Glomerular visceral epithelial cell (primary cell): ENCODE measurements at regions not wholly inside any gene's neighbourhood (a gene's known extent, or its start where the extent isn't known, plus 50 kb on each side); places are given as distances from the start of the nearest gene placed in this dataset.

ENCODE experiments used
- DNase-seq: peaks from one replicate; pipeline ENCODE4 v3.0.0-alpha.2; 2016; ENCODE audit errors: extremely low spot score

DNA sequence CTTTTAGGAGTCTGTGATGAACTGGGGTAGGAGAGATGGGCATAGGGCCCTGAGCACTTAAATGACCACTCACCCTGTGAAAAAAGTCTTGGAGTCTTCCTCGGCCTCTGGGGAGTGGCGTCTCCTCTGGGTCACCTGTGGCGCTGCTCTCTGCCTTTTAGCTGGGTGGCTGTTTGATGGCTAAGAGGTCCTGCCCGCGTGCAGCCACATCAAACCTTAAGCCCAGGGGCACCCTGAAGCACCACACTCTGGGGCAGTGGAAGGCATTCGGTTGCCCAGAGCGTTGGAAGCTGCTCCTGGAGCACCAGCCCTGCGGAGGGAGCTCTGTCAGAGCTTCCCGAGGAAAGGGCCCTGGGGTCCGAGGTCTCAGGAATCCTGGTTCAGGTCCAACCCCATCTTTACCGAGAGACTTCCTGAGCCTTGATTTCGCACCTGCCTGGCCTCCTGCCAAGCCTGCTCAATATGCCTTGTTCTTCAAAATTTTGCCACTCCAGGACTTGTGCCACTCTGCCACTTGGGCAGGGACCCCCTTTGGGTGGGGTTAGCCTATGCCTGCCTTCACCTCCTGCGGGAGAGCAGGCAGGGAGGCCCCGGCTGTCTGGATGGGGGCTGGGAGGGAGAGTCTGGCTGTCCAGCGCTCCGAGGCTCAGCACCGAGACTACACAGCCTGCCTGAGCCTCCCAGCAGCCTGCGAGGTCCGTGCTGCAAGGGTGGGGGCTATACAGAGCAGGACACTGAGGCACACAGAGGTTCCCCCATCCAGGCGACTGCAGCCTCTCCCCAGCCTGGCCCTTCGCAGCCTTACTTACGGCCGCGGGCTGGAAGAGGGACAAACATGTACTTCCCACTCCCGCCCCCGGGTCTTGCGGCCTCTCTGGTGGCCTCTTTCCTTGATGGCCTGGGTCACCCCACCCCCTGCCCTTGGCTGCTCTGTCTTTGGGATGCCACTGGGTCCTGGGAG is 63.4 kb upstream of the RNU6ATAC start:
- no peak for DNase-seq

- no peak for DNase-seq
Measured at GRCh38 chr9:134228649-134229048, 64.3 kb upstream of the RNU6ATAC start.

DNA sequence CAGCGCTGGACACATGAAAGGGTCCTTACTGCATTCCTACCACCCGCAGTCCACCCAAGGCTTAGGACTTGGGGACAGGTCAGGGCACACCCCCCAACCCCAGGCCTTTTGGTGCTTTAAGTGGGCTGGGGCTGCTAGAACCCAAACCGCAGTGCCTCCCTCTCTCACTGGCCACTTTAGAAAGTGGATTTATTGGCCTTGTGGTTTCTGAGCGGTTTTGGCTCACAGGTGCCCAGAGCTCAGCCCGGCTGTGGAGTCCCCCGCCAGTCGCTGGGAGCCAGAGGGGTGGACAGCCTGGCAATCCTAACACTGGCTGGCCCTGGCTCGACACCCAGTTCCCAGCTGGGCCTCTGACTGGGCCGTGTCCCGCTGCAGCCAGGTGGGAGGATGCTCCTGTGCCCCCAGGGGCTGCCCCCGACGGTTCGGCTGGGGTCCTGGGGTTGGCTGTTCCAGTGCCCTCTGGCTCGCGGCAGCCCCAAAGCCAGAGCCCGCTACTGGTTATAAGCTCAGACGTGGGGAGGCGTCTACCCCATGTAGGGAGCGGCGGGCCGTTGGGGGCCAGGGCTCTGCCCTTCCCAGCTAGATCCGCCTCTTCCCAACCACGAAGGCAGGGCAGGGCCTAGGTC is 65.2 kb upstream of the RNU6ATAC start:
- DNase-seq, result no peak

DNA sequence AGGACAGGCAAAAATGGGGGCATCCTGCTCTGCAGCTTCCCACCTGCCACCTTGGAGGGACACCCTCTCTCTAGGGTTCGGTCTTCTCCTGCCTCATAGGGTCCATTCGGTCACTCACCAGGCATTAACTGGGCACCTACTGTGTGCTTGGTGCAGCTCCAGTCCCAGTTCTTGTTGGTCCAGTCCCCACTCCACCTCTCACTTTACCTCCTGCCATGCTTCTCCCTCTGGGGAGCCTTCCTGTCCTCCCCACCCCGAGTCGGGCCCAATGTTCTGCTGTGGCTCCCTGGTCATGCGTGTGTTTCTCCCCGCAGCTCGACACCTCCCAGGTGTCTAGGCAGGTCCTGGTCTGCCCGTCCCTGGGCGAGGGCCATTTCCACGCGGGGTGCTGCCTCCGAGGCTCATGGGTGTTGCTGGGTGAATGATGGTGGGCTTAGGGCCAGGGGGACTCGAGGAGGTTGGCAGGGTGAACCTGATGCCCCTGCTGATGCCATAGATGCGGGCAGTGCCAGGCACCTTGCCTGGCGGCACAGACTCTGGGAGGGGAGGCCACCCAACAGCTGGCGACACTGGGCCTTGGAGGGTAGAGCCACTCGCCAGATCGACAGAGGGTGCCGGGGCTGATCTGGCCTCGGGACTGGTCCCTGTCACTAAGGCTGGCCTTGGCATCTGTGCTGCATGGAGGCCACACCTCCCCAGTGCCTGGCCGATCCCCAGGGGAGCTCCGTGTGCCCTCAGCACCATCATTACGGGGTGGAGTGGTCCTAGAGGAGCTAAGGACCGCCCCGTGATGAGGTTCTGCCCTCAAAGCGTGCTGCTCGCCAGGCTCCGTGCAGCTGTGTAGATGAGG is 66.0 kb upstream of the RNU6ATAC start:
- DNase-seq, result no peak

- no peak for DNase-seq
Measured at GRCh38 chr9:134230942-134231325, 66.6 kb upstream of the RNU6ATAC start.

DNA sequence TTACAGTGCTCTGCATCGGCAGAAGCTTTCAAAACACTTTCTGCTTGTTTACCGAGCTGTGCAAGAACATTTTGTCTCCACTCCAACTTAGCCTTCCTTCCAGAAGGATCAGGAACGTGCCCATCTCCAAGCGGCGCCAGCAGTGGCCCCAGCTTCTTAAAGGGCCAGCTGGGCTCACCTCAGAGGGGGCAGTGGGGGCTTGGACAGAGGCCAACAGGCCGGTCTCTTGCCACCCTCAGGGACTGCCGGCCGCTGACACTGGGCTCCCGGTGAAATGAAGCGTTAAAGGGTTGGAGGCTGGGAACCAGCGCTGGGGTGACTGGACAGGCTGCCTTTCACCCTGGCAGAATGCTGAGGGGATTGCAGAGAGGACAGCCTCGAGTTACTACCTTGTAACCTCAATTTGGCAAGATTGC is 67.0 kb upstream of the RNU6ATAC start:
- peak; percentile 13 for DNase-seq

- no peak for DNase-seq
Measured at GRCh38 chr9:134231767-134232166, 67.4 kb upstream of the RNU6ATAC start.

DNA sequence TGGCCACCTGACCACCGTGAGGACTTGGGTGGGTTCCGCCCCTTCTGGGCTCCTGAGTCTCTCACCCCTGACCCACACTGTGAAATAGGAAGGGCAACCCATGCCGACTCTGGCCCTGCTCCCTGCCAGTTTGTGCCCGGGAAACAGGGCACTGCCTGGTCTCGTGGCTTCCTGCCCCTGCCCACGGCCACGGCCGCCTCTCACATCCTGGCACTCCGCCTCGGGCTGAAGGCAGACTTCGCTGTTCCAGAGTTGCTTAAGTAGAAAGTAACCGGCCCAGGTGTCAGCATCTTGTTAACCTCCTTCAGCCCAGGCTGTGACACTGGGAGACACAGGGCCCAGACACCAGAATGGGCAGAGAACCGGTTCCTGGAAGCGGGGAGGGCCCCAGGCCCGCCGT is 68.7 kb upstream of the RNU6ATAC start:
- no peak for DNase-seq

- DNase-seq, result no peak
Measured at GRCh38 chr9:134234001-134234660, 69.8 kb upstream of the RNU6ATAC start.

- DNase-seq, result no peak
Measured at GRCh38 chr9:134234687-134235359, 70.5 kb upstream of the RNU6ATAC start.

- DNase-seq, result no peak
Measured at GRCh38 chr9:134235366-134235765, 71.0 kb upstream of the RNU6ATAC start.

DNA sequence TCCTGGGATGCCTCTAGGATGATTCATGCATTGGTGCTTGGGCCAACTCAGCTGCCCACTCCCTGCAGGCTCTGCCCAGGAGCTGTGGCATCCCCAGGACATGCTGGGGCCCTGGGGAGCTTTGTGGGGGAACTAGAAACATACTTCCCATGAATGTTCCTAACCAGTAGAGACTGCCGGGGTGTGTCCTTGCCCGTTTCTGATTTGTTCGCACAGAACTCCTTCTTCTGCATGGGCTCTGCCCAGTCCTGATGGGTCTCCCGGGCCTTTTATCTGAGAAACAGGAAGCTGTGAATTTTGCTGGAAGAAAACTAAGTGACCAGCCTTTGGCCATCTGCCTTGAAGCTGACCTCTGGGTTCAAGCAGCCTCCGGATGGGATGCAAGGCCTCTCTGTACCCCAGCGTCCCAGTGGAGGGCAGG is 71.6 kb upstream of the RNU6ATAC start:
- no peak for DNase-seq

DNA sequence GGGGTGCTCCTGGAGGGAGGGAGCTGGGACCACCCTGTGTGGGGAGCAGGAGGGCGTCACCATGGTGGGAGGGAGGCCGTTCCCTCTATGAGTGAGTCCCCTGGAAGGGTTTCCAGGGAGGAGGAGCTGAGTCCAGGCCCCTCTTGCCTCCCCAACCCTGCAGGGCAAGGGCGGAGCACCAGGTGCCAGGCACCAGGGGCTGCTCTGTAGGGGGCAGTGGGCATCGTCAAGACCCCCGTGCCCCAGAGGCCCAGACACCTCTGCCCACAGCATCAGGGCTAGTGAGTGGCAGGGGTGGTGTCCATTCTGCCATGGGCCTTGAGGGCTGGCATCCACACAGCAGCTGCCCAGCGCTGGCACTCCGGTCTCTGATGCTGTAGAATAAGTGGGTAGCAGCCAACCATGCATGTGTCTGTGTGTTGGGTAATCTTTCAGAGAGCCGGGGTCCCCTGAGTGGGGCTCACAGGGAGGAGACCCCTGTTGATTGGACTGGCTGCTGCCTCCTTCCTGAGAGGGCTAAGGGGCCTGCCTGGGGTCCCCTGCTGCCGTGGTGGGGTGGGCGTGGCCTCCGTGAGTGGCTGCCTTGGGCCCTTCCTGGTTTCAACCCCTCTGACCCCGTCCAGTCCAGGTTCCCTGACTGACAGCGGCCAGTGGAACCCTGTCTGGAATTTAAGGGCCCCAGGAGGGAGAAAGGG is 72.7 kb upstream of the RNU6ATAC start:
- DNase-seq, result no peak

DNA sequence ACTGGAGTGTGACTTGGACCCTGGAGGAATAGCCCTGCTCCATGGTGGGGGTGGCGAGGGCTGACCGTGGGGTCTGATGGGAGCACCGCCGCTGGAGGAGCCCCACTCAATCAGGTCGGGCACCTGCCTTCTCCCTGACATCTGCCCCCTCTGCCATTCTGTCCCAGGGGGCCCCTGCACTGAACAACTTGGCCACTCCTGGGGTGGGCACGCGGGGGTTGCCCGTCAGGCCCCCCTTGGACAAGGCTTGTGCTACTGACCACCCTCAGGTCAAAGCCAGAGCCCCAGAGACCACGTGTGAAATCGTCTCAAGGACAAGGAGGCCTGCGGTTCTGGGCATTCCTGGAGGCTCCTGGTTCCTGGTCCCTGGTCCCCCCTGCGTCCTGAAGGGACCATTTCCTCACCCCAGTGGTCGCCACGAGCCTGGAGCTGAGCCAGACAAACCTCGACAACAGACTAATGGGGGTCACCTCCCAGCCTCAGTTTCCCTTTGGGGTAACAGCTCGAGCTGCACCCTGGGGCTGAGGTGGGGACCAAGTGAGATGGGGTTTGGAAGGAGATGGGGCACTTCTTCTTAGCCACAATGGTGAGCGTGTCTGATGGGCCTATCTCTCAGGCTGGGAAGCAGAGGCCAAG is 73.4 kb upstream of the RNU6ATAC start:
- no peak for DNase-seq

- no peak for DNase-seq
Measured at GRCh38 chr9:134239130-134239903, 75.0 kb upstream of the RNU6ATAC start.

GRCh38 chr9:134239939-134240338 is 75.6 kb upstream of the RNU6ATAC start:
- DNase-seq, result no peak

GRCh38 chr9:134240361-134240760 is 76.0 kb upstream of the RNU6ATAC start:
- DNase-seq, result no peak

DNA sequence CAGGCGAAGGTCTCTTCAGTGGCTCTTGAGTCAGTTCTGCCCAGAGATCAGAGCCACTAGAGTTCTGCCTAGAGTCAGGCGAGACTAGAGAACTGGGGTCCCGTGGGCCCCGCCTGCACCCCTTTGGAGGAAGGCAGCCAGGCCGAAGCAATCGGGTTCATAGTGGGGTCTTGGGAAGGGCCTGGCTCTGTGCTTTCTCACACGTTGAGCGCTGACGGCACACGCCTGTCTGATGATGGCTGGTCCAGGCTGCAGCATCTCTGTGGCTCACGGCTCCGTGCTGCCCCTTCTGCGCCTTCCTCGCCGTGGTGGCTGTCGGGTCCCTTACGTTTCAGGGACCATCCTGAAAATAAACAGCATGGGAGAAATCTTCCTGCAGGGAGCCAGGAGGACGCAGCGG is 78.3 kb upstream of the RNU6ATAC start:
- no peak for DNase-seq

DNA sequence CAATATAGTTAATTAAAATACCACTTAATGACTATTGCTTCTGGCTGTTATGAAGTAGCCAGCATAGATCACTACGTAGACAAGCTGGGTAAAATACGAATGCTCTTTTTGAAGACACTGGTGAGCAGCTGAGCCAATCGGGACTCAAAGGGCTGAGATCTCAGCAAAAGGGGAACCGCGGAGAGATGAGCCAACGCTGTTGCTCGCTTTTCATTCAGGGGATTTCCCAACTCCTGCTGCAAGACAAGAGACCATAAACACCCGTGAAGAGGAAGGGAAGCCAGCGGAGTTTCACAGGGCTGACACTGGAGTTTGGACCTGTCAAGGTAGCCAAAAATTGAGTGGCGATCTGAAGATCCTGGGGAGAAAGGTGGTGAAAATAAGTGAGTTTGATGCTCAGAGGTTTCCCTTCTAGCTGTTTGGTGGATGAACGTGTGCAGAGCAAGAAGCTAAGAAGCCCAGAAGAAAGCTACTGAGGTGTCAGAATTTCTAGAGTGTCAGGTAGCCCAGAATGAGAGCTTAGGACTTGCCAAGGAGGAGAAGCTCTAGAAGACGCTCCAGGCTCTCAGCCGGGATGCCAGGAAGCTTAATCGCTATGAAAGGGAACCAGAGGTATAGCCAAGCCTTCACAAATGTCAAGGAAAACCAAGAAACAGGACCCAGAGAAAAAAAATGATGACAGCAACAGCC is 79.6 kb upstream of the RNU6ATAC start:
- DNase-seq, result no peak
